ENCODE measurements at regions not wholly inside any gene's neighbourhood (a gene's known extent, or its start where the extent isn't known, plus 50 kb on each side); places are given as distances from the start of the nearest gene placed in this dataset.
"Not testable (repeated sequence)": the region's sequence is repeated elsewhere in the genome, so short reads cannot be mapped to it uniquely, and the experiment has no call there.

DNA sequence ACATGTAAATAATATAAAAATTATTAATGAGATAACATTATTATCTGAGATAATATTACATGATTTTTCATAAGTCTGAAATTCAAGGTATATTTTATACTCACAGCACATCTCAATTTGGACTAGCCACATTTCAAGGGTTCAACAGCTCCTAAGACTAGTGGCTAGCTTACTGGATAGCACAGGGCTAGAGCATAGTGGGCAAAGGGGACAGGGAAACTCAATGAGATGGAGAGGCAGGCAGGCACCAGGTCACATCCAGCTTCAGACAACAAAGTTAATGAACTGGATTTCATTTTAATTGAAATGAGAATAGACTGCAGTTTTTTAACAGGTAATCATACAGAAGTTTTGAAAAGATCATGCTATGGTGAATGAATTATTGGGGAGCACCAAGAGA, 137.4 kb downstream of the NBPF8 start:
- not testable (repeated sequence) for DNase-seq (ENCODE audit: low spot score)

DNA sequence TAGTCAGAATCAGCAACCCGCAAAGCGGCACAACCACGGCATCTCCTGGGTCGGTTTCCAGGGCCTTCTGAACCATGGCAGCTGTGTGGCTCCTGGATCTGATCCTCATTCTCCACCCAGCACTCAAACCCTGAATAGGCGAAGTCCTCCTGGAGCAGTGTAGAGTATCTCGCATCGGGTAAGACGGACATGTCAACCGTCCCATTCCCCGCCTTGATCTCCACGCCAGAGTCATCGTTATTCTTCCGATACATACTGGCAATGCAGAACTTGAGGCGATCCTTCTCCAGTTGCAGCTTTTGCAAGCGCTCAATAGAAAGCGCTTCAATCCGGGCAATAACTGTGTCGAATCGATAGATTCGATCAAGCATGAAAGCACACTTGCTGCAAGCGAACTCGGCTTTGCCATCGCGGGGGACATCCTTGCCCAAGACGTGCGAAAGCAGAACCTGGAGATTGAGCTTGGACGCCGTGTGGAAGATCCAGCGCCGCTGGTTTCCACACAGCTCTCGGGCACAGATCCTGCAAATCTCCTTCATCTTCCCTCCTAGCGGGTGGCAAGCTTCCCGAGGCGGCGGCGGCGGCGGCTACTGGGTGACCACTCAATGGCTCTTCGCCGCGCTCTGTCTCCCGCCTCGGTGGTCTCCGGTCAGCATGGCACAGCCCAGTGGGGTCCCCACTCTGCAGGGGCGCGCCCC, 142.9 kb downstream of the NBPF8 start:
- peak; percentile 47 for DNase-seq (ENCODE audit: low spot score)

DNA sequence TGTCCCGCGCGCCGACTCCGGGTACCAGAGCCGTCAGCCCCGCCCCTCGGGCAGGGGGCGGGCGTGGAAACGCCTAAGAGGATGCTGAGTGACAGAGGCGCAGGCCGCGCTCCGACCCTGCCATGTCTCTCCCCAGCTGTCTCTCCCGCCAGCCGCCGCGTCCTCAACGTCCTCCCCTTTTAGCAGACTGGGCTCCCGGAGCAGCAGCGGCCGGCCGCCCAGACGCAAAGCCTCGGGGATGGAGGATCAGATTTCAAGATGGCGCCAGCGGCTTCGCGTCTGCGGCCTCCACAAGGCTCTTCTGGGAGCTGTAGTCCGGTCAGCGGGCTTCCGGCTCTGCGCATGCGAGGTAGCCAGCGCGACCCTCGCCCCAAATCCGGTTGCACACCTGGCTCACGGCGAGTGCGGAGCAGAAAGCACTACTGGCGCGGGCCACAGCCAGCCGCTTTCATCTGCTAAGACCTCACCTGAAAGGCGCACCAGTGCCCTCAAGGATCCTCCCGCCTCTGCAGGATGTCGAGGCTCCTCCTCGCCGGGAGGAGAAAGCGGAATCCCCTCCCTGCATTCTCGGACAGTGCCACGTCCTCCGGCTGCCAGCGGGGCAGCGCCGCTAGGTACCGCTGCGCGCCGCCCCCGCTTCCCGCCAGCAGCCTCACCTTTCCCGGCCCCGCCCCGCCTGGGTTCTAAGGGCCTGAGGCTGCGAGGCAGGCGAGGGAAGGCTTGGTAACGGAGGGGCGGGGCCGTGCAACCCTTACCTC, 143.6 kb downstream of the NBPF8 start:
- DNase-seq (ENCODE audit: low spot score) = peak; percentile 81

DNA sequence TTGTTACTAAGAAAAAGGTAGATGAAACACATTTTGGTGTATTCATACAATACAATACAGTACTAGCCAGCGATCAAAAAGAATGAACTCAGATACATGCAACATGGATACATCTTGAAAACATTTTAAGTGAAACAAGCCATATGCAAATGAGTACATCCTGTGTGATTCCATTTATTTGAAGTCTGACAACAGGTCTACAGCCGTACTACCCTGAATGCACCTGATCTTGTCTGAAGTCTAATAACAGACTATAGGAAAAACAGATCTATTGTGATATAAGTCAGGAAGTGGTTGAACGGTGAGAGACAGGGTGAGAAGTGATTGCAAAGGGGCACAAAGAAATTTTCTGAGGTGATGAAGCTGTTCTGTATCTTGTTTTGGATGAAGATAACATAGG, 146.9 kb downstream of the NBPF8 start:
- not testable (repeated sequence) for DNase-seq (ENCODE audit: low spot score)

DNA sequence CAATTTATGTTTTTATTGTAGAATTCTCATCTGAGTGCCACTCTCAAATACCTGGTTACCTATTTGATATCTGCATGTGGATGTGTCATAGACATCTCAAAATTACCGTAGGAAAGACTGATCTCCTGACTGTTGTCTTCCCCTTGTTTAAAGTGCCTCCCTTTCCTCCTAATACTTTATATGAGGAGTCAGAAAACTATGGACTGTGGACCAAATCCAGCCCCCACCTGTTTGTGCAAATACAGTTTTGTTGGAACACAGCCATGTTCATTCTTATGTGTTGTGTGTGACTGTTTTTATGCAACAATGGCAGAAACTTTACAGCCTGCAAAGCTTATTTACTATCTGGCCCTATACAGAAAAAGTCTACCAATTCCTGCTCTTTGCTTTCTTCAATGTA, 150.6 kb downstream of the NBPF8 start:
- DNase-seq (ENCODE audit: low spot score) = not testable (repeated sequence)

DNA sequence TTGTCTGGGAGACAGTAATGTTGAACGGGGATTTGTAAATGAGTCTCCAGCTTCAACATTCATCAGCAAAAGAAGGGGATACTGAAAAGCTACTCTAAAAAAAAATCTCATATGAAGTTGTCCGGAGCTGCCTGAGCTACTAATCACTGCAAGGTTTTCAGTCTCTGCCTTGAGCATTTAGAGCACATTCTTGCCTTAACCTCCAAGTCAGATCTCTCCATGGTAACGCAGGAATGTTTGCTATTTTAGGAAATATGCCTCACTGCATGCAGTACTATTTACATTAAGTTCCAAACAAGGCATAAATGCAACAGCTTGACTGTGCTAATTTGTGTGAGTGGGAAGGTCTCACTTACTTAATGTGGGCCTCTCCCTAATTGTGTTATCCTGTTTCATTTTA, 152.8 kb downstream of the NBPF8 start:
- DNase-seq (ENCODE audit: low spot score) = not testable (repeated sequence)

DNA sequence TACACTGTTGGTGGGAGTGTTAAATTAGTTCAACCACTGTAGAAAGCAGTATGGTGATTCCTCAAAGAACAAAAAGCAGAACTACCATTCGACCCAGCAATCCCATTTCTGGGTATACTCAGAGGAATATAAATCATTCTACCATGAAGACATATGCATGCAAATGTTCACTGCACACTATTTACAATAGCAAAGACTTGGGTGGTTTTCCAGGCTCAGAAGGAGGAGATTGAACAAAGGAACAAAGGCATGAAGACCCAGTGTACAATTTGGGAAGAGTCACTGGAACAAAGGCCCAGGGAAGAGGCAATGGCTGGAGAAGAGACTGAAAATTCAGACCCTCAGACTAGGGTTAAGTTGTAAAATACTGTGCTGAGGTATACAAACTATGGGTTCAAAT, 148.5 kb upstream of the NBPF26 start:
- DNase-seq (ENCODE audit: low spot score) = not testable (repeated sequence)

DNA sequence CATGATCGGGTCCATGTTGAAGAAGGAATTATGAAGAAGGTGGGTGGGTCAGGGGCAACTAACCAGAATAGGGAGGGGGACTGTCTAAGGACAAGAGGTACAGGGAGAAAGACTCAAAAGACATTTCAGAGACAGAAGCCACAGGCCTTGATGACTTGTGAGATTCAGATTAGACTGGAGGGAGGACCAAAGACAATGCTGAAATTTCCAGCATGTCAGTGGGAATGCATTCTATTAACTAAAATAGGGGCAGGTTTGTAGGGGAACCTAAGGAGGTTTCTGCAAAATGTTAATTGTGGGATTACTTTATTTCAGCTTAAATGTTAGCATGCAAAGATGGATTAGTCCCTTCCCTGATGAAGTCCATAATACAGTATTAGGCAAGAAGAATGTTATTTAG, 141.6 kb upstream of the NBPF26 start:
- DNase-seq (ENCODE audit: low spot score) = not testable (repeated sequence)

DNA sequence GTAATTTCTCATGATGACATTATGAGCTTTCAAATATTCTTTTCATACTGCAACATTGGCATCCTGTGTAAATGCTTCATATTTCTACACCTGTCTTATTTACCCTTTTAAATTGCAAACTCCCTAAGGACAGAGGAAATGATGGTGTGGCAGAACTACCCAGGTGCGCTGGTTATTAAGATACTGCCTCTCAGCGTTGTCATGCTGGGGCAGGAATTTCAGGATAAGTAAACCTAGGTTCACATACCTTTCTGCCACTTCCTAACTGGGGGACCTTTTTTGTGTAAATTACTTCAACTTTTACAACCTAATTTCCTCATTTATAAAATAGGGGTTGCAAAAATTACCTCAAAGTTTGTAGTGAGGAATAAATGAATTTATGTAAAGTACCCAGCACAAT, 137.7 kb upstream of the NBPF26 start:
- DNase-seq (ENCODE audit: low spot score) = not testable (repeated sequence)

DNA sequence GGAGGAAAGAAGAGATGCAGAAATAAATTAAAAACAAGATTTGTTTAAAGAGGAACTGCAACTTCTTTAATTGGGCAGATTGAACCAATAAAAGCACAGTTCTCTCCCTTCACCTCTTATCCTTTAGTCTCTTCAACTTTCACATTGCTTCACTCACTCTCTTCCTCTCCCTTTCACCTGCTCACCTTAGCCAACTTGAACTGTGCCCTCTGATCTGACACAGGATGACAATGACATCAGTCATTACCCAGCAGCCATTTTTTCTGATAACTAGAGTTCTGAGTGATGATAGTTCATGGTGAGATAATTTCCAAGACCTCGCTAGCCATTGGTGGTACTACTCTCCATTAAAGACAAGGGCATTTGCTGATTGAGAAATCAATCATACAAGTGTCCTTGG, 134.9 kb upstream of the NBPF26 start:
- DNase-seq (ENCODE audit: low spot score) = not testable (repeated sequence)

DNA sequence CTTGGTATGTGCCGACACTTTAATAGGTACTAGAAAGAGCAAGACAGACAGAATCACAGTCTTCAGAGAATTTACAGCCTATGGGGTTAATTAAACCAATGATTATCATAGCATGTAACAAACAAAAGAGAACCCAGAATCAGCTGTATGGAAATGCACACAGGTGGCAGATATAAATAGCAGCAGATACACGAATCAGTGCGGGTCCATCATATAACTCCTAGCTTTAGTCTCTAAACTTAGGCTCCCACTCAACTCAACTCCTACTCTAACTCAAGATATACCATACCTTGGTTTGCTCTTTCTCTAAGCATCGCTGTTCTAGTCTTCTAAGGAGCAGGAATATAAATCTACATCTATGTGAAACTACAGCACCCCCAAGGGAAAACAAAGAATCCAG, 132.0 kb upstream of the NBPF26 start:
- not testable (repeated sequence) for DNase-seq (ENCODE audit: low spot score)

DNA sequence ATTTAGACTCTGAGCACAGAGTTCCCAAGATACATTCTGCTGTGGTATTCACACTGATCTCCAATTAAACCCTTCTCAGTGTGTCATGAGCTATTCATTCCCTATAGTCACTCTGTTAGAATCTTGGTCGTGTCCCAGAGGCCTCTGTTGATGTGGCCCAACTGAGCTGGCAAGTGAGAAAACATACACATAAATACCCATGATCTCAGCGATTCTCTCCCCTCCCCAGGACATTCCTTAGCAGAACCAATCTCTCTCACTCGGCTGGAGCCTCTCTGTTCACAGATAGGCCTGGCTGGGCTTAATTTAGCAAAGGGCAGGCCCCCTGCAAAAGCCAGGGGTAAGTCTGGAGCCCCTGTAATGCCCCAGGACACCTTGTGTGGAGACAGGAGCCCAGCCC, 130.8 kb upstream of the NBPF26 start:
- not testable (repeated sequence) for DNase-seq (ENCODE audit: low spot score)

DNA sequence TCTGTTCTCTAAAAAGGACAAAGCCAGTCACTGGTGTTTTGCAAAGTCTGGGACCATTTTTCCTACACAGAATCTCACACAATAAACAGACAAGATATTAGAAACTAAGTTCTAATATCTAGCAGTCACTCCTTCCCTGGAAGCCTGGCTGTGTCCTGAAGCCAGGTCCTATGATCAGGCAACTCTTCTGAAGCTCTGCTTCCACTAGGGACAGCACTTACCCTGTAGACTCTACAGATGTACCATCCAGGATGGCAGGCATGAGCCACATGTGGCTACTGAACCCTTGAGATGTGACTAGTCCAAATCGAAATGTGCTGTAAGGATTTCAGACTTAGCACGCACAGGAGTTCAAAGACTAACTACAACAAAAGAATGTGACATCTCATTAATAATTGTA, 130.1 kb upstream of the NBPF26 start:
- DNase-seq (ENCODE audit: low spot score) = not testable (repeated sequence)

DNA sequence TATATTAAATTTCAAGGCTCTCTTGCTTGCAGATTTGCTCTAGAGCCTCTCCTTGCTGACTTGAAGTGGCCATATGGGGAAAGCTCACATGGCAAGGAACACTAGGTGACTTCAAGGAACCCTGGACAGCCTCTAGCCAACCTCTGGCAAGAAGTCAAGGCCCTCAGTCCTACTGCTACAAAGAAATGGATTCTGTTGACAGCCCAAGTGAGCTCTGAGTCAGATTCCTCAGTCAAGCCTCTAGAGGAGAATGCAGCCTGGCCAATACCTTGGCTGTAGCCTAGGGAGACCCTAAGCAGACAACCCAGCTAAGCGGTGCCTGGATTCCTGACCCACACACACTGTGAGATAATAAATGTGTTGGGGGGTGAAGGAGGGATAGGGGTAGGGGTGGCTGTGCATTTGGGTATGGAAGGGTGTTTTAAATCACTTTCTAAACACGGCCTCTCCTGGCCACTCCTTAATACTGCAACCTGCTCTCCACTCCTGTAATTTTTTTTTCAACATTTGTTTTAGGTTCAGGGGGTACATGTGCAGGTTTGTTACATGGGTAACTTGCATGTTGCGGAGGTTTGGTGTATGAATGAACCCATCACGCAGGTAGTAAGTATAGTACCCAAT, 125.3 kb upstream of the NBPF26 start:
- DNase-seq (ENCODE audit: low spot score) = not testable (repeated sequence)

DNA sequence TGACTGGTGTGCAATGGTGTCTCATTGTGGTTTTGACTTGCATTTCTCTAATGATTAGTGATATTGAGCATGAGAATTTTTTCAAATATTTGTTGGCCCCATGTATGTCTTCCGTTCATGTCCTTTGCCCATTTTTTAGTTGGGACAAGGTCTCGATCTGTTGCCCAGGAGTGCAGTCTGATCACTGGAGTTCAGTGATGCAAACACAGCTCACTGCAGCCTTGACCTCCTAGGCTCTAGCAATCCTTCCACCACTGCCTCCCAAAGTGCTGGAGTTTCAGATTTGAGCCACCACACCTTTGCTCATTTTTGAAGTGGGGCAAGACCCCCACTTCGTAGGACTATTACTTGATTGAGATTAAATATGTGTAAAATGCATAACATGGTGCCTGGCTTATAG, 124.2 kb upstream of the NBPF26 start:
- DNase-seq (ENCODE audit: low spot score) = not testable (repeated sequence)

DNA sequence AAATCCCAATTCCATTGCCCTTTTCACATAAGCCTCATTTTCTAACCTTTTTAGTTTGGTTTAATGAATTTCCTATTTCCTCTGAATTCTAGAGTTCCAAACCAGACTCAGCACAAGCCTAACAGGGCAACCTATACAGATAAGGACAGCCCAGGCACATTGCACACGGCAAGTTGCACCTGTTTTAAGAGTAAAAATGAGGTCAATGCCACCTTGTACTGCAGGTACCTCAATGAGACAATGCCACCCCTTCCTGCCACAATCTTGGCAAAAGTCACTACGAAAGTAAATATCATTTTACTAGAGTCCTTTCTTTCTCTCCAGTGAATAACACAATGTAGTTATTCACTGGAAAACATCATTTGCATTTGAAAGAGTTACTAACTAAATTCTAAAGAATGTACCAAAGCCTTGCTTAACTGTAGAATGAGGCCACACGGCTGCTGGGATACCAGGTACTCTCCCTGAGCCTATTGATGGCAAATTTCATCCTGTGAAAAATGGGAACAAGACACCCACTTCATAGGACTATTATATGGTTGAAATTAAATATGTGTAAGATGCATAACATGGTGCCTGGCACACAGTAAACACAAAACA, 123.2 kb upstream of the NBPF26 start:
- not testable (repeated sequence) for DNase-seq (ENCODE audit: low spot score)

DNA sequence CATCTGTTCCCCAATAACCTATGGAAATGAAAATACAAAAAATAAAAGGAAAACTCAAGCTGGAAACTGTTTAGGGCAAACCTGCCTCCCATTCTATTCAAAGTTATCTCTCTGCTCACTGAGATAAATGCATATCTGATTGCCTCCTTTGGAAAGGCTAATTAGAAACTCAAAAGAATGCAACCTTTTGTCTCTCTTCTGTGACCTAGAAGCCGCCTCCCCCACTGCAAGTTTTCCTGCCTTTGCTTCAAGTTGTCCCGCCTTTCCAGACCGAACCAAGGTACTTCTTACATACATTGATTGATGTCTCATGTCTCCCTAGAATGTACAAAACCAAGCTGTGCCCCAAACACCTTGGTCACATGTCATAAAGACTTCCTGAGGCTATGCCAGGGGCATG, 115.9 kb upstream of the NBPF26 start:
- not testable (repeated sequence) for DNase-seq (ENCODE audit: low spot score)

DNA sequence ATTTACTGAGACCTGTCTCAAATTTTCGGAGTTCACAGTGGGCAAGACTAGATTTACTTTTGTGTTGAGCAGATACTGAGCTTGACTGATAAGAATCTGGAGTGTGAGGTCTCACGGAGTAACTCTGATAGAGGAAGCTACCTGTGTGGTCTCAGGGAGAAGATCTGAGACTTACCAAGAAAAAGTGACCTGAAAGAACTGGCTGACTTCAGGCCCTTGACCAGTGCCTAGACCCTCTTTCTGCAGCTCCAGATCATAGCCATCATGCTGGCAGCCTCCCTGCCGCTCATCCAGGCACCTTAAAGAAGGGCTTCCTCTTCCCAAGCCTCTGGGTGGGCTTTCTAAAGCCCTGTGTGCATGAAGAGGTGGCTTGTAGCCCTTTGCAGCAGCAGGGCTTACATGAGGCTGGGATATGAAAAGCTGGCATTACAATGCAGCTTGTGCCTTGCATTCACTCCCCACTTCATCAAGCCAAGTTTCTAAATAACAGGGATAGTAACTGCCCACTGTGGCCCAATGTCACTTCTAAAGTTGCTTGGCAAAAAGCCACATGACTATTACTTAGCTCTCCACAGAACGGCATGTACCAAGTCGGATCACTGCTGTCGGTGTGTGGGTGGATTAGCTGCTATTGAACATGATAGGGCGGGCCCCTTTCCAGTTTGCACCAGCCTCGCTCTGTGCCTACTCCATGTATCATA, 115.3 kb upstream of the NBPF26 start:
- not testable (repeated sequence) for DNase-seq (ENCODE audit: low spot score)

DNA sequence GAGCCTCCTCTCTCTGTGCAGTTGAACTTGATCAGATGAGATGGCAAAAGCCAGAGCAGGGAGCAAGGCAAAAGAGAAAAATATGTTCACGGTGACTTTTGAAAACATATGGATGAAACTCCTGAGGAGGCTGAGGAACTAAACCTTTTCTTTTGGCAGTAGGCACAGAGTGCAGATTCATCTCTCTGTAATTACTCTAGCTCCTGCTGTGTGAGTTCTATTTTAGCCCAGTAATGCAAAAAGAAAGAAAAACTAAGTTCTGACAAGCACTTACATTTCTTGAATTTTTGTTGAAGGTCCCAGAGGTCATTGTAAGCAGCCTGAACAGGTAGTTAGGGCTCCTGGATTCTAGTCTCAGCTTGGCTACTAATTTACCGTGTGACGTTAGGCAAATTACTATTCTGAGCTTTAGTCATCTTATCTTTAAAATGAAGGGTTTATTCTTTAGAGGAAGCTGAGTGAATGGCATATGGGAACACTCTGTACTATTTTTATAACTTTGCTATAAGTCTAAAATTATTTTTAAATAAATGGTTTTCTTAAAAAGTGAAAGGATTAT, 114.7 kb upstream of the NBPF26 start:
- DNase-seq (ENCODE audit: low spot score) = not testable (repeated sequence)

DNA sequence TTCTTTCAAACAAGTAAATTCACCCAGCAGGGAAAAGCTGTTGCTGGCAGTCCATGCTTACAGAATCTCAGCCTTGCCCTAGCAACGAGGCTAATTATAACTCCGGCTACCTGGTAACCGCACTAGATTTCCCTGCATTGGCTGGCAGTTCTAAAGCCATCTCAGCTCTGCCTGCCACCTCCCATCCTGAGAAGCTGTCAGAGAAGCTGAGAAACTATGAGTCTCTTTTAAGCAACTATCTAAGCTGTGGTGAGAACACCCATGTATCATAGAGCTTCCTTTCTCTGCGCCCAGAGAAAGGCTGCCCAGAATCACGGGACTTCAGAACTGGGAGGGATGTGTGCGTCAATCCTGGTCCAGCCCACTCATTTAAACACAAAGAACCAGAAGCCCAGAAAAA, 113.9 kb upstream of the NBPF26 start:
- DNase-seq (ENCODE audit: low spot score) = not testable (repeated sequence)

DNA sequence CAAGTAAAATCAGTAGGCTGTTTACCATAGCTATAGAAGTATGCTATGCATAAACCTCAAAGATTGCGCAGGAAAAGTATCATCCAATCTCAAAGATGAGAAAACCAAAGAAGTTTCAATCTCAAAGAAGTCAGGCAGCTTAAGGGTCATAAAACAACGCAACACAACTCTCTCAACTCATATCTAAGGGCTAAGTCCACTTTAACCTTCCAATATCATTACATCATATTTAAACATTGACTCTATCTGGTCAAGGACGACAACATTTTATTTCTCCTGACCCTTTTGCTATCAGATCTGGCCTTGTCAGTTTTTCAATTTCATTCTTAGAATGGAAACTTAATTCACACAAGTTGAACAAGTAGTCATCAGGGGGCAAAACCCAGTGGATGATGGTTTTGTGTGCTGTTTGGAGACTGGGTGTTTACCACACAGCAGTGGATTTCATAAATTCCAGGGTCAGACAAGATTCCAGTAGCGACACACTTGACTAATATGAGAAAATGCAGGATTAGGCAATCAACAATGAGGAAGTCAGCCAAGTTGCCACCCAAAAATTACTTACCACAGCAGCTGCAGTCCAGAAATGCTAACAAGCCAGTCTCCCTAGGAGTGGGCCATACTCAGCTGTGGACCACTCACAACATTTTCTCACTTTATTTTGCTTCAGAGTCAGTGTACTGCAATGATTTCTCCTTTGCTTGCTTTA, 108.7 kb upstream of the NBPF26 start:
- DNase-seq (ENCODE audit: low spot score) = not testable (repeated sequence)

Measured in left forelimb (tissue), 1 donor.